Adipocyte (in vitro differentiated cells): ENCODE measurements at regions not wholly inside any gene's neighbourhood (a gene's known extent, or its start where the extent isn't known, plus 50 kb on each side); places are given as distances from the start of the nearest gene placed in this dataset.
"Not testable (repeated sequence)": the region's sequence is repeated elsewhere in the genome, so short reads cannot be mapped to it uniquely, and the experiment has no call there.

Experiments
- DNase-seq: peaks from one replicate; pipeline ENCODE4 v3.0.0-alpha.2; 2015; ENCODE audit warnings: low read depth
- H3K27me3 ChIP-seq: replicated peaks from 2 replicates; pipeline ENCODE4 v1.7.0; 2013; ENCODE audit warnings: mild to moderate bottlenecking, low read length, moderate library complexity; ENCODE audit not compliant: control insufficient read depth, insufficient read depth
- H3K36me3 ChIP-seq: 2 replicates; pipeline ENCODE4 v1.7.0; 2013; ENCODE audit warnings: low read length, mild to moderate bottlenecking, moderate library complexity; ENCODE audit not compliant: control insufficient read depth, insufficient read depth, severe bottlenecking
- H3K4me1 ChIP-seq: 2 replicates; pipeline ENCODE4 v1.7.0; 2013; ENCODE audit warnings: mild to moderate bottlenecking, low read length, moderate library complexity; ENCODE audit not compliant: control insufficient read depth, insufficient read depth
- H3K4me3 ChIP-seq: 2 replicates; pipeline ENCODE4 v1.7.0; 2013; ENCODE audit warnings: mild to moderate bottlenecking, low read length, moderate library complexity
- H3K9ac ChIP-seq: 2 replicates; pipeline ENCODE4 v1.7.0; 2013; ENCODE audit warnings: mild to moderate bottlenecking, low read length, moderate library complexity
- H3K9me3 ChIP-seq: 2 replicates; pipeline ENCODE4 v1.7.0; 2013; ENCODE audit warnings: mild to moderate bottlenecking, low read length, moderate library complexity; ENCODE audit not compliant: control insufficient read depth

DNA sequence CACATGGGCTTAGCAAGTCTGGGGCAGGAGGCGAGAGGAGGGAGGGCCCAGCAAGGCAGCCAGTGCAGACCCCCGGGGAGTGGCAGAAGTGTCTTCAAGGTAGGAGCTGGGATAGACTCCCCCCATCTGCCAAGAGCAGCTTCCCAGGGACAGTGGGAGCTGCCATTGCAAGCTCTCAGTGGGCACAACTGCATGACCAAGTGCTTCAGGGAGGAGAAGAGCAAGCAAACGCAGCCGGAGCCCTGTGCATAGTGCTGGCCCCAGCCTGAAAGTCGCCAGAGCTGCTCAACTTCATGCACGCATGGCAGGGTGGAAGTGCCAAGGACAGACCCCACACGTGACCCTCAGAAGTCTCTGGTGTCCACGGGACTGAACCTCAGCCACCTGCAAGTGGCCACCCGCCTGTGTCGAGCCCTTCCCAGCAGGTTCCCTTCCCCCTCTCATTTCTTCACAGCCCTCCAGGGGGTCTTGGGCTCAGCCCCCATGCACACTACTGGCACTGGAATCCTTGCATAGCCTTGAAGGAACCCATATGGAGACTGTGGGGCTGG is 89.4 kb downstream of the PLXNA1 start:
- Histone ChIP-seq H3K27me3 (peaks cover 44% of the 10 kb centered on the region), H3K9ac (no peak overlapping the region), H3K9me3 (no peaks in the 10 kb centered on the region), H3K36me3 (no peaks in the 10 kb centered on the region), H3K4me3 (no peak overlapping the region), H3K4me1 (peaks cover 24% of the 10 kb centered on the region)
- no peak for DNase-seq

DNA sequence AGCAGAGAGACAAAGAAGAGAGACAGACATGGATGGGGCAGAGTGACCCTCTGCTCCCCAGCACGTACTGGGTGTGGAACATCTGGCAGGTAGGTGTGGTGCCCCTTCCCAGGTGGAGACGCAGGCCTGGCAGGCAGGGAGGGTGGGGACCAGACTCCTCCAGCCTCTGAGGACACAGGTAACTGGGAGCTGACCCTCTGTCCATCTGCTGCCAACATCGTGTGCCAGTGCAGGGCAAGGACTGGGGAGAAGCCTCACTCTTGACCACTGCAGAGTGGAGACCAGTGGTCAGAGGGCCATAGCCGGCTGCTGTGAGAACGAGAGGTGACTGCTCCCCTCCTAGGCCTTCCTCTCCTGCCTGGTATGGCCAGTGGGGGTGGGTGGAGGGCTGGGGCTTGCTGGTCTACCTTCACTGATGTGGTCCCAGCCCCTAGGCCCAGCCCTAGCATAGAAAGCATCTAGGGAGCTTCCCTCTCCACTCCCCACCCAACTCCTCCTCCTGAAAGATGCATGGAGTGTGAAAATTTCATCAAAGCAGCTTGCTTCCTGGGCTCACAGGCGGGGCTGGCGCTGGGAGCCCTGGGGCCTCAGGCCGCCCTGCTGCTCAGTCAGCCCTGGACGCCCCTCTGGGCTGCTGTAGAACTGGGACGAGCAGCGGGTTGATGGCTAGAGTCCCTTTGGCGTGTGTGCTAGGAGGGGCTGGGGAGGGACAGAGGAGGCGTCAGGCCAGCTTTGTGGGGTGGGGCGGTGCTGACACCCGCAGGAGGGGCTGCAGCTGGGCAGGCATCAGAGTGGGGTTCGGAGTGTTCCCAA is 90.3 kb downstream of the PLXNA1 start:
- no peaks in the 10 kb centered on the region for H3K36me3 ChIP-seq
- peaks cover 41% of the 10 kb centered on the region for H3K27me3 ChIP-seq
- H3K4me1 ChIP-seq: peaks cover 24% of the 10 kb centered on the region
- H3K9ac ChIP-seq: no peak overlapping the region
- no peak for DNase-seq
- H3K9me3 ChIP-seq: no peaks in the 10 kb centered on the region
- no peak overlapping the region for H3K4me3 ChIP-seq

DNA sequence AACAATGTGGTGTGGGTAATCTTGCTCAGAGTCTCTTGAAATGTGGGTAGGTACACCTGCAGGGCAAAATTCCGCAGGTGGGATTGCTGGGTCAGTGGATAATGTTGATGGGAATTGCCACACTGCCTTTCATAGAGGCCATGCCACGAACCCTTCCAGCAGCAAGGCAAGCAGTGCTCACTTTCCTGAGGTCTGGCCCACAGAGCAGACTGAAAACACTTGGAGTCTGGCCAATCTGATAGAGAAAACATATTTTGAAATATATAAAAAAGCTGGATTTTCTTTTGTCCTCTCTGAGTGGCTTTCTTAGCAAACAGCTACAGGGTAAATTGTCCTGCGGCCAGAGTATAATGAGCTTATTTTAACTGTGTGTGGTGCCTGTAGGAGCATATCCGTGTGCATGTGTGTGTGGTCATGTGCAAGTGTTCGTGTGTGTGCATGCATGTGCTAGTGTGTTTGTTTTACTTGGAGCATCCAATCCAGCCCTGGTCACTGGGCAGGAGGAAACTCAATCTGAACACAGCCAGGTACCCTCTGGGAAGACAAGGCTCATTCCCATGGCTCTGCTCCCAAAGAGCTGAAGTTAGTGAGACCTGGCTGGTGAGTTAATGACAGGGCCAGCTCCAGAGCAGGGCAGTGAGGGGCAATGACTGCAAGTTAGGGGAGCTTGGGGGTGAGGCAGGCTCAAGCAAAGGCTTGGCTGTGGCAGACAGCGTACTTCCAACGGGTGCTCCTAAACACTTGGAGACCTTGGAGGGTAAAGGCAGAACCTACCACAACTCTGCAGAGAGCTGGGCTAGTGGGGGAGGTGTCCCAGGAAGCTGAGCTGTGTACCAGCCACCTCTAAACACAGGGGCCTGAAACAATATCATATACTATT is 91.3 kb downstream of the PLXNA1 start:
- H3K4me1 ChIP-seq: peaks cover 24% of the 10 kb centered on the region
- no peak overlapping the region for H3K4me3 ChIP-seq
- peaks cover 38% of the 10 kb centered on the region for H3K27me3 ChIP-seq
- H3K9me3 ChIP-seq: no peaks in the 10 kb centered on the region
- H3K9ac ChIP-seq: peak overlapping the region; percentile 3
- peak; percentile 93 for DNase-seq
- H3K36me3 ChIP-seq: no peaks in the 10 kb centered on the region

DNA sequence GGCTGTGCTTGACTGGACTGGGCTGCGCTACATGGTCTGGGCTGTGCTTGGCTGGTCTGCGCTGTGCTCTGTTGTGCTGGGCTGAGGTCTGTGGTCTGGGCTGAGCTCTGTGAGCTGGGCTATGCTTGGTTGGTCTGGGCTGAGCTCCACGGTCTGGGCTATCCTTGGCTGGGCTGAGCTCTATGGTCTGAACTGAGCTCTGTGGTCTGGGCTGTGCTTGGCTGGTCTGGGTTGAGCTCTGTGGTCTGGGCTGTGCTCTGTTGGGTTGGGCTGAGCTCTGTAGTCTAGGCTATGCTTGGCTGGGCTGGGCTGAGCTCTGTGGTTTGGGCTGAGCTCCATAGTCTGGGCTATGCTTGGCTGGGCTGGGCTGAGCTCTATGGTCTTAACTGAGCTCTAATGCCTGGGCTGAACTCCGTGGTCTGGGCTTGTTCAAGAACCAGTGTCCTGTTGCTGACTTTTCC is 92.0 kb downstream of the PLXNA1 start:
- DNase-seq: peak; percentile 73
- Histone ChIP-seq H3K9ac (peak overlapping the region; percentile 18), H3K4me1 (peaks cover 24% of the 10 kb centered on the region), H3K9me3 (no peaks in the 10 kb centered on the region), H3K36me3 (no peaks in the 10 kb centered on the region), H3K27me3 (peaks cover 32% of the 10 kb centered on the region), H3K4me3 (no peak overlapping the region)

DNA sequence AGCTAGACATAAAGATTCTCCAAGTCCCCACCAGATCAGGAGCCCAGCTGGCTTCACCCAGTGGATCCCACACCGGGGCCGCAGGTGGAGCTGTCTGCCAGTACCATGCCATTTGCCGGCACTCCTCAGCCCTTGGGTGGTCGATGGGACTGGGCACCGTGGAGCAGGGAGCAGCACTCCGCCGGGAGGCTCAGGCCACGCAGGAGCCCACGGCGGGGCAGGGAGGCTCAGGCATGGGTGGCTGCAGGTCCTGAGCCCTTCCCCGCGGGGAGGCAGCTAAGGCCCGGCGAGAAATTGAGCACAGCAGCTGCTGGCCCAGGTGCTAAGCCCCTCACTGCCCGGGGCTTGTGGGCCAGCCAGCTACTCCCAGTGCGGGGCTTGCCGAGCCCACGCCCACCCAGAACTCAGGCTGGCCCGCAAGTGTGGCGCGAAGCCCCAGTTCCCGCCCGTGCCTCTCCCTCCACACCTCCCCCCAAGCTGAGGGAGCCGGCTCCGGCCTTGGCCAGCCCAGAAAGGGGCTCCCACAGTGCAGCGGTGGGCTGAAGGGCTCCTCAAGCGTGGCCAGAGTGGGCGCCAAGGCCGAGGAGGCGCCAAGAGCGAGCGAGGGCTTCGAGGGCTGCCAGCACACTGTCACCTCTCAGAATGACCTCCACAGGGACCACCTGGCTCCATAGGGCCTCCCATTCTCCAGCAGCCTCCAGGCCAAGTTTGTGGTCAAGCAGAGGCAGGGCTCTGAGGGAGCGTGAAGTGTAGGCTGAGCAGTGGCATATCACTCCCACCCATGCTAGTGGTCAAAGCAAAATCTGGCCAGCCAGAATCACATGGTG is 93.5 kb downstream of the PLXNA1 start:
- DNase-seq: not testable (repeated sequence)

DNA sequence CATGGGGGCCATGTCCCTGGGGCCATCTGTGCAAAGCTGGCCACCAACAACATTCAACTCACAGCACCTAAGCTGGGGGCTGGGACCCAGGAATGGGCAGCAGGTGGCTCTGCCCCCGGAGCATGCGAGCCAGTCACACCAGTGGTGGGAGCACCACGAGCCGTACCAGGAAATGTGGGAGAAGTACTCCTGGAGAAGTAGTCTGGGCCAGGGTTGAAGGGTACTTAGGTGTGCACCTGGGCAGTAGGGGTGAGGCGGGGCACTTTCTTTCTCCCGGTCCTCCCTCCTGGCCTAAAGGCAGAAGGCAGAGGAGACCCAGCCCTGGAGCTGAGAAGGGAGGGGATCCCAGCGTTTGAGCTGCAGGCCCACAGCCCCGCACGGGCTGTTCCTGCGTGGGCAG is 94.2 kb downstream of the PLXNA1 start:
- Histone ChIP-seq H3K4me1 (peaks cover 24% of the 10 kb centered on the region), H3K9me3 (no peaks in the 10 kb centered on the region), H3K4me3 (no peak overlapping the region), H3K27me3 (peaks cover 16% of the 10 kb centered on the region), H3K36me3 (no peaks in the 10 kb centered on the region), H3K9ac (no peak overlapping the region)
- DNase-seq: no peak

More for the DNA sequence above, 93.5 kb downstream of the PLXNA1 start:
- not testable (repeated sequence) for H3K9me3 ChIP-seq, H3K36me3 ChIP-seq, H3K9ac ChIP-seq, H3K4me3 ChIP-seq
- H3K4me1 ChIP-seq: peaks cover 24% of the 10 kb centered on the region
- H3K27me3 ChIP-seq: peaks cover 23% of the 10 kb centered on the region

DNA sequence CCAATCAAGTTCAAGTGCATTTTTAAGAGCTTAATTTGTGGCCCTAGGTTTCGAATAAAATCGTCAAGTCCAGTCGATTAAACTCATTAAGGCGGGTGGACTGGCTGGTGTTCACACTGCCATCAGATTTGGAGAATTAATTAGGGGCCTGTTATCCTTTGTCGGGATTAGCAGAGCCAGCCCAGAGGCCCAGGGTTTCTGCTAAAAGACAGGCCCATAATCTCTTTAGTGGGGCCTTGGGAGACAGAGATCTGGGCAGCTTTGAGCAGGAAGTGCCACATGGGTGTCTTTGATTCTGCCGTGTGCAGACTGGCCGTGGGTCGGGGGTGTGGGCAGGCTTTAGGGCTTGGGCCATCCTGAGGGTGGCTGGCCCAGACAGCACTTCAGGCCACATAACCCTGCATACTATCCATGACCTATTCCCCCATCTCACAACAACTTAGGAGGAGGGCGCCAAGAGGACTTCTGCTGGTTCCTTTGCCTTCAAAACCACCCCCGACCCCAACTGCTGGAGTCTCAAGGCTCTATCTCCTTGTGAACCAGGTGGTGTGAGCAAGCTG is 94.7 kb downstream of the PLXNA1 start:
- peaks cover 12% of the 10 kb centered on the region for H3K27me3 ChIP-seq
- H3K4me1 ChIP-seq: peaks cover 24% of the 10 kb centered on the region
- no peak for DNase-seq
- H3K9ac ChIP-seq: no peak overlapping the region
- no peaks in the 10 kb centered on the region for H3K9me3 ChIP-seq
- no peaks in the 10 kb centered on the region for H3K36me3 ChIP-seq
- no peak overlapping the region for H3K4me3 ChIP-seq

DNA sequence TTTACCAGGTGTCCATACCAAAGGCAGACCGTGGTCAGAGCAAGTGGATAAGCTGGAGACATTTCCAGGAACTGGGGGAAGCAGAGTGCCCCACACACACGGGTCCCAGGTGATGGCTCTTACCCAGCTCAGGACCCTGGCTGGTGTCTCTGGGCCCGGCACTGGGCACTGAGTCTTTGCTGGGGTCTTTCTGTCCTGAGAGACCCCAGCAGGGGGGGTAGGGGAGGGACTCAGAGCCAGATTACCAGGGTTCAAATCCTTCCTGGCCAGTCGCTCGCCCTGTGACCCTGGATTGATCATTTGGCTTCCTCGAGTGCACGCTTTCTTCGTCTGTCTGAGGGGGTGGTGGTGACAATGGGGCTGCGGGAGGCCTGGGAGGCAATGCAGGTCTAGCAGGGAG is 95.7 kb downstream of the PLXNA1 start:
- H3K9ac ChIP-seq: no peak overlapping the region
- H3K36me3 ChIP-seq: no peaks in the 10 kb centered on the region
- H3K4me3 ChIP-seq: no peak overlapping the region
- DNase-seq: no peak
- peaks cover 7% of the 10 kb centered on the region for H3K27me3 ChIP-seq
- peaks cover 20% of the 10 kb centered on the region for H3K4me1 ChIP-seq
- no peaks in the 10 kb centered on the region for H3K9me3 ChIP-seq

DNA sequence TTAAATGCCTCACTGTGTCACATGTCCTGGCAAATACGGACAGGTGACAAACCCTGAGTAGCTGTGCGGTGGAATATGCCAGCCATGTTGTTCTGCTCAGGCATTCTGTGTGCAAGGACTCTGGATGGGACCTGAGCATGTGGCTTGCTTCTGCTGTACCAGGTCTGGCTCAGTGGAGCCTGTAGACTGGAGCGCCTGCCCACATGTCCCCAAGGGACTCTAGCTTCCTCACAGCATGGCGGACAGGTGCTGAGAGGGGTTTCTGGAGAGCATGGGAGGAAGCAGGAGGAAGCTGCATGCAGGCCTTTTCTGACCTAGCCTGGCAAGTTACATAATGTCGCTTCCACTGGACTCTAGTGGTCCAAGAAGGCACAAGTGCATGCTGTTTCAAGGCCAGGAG is 96.3 kb downstream of the PLXNA1 start:
- H3K9me3 ChIP-seq: no peaks in the 10 kb centered on the region
- H3K4me3 ChIP-seq: no peak overlapping the region
- H3K9ac ChIP-seq: no peak overlapping the region
- peaks cover 7% of the 10 kb centered on the region for H3K27me3 ChIP-seq
- DNase-seq: no peak
- no peaks in the 10 kb centered on the region for H3K36me3 ChIP-seq
- H3K4me1 ChIP-seq: peaks cover 14% of the 10 kb centered on the region

DNA sequence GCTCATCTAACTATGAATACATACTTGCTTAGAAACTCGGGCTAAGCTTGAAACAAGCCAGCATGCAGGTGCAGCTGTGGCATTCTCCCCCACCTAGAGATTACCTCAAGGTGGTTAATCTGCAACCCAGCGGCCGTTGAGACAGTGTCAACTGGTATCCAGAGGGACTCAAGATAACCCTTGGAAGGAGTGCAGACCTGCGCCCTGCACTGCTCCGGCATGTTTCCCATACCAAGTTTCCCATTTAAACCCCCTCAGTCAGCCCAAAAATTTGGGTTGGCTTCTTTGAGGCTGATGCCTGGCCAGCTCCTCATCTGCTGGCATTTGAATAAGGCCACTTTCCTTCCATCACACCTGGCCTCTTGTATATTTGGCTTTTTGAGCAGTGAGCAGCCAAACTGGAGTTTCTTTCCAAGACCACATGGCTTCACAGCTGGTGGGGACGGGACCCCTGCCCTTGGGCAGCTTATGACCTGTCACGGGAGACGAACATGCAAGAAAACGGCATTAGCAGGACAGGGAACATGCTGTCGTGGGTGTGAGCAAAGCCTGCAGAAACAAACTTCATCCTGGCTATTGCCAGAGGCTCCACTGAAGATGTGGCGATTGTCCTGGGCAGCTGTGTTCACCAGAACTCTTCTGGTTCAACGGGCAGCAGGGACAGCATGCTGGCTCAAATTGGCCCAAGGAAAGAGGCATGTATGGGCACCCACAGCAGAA is 98.2 kb downstream of the PLXNA1 start:
- no peaks in the 10 kb centered on the region for H3K36me3 ChIP-seq
- no peak overlapping the region for H3K9ac ChIP-seq
- peaks cover 15% of the 10 kb centered on the region for H3K27me3 ChIP-seq
- no peak overlapping the region for H3K4me3 ChIP-seq
- H3K9me3 ChIP-seq: no peaks in the 10 kb centered on the region
- no peak for DNase-seq
- H3K4me1 ChIP-seq: no peaks in the 10 kb centered on the region
